ENCODE measurements at regions not wholly inside any gene's neighbourhood (a gene's known extent, or its start where the extent isn't known, plus 50 kb on each side); places are given as distances from the start of the nearest gene placed in this dataset.
A peak's percentile ranks its signal among the peaks of the same experiment; 100 is the strongest.
"Not testable (repeated sequence)": the region's sequence is repeated elsewhere in the genome, so short reads cannot be mapped to it uniquely, and the experiment has no call there.

GRCh38 chrX:140163371-140164159, 198.2 kb upstream of the CXorf66 start:
- DNase-seq: no peak

- no peak for DNase-seq
These were observed 192.3 kb upstream of the CXorf66 start for GRCh38 chrX:140157611-140158010.

GRCh38 chrX:140157143-140157542, 191.8 kb upstream of the CXorf66 start:
- no peak for DNase-seq

- DNase-seq: no peak
These were observed 186.0 kb upstream of the CXorf66 start for GRCh38 chrX:140151316-140151715.

GRCh38 chrX:140149761-140150160, 184.4 kb upstream of the CXorf66 start:
- no peak for DNase-seq

GRCh38 chrX:140141444-140142029, 176.2 kb upstream of the CXorf66 start:
- peak; percentile 14 for DNase-seq

GRCh38 chrX:140138492-140138891, 173.2 kb upstream of the CXorf66 start:
- not testable (repeated sequence) for DNase-seq

GRCh38 chrX:140138065-140138464, 172.7 kb upstream of the CXorf66 start:
- not testable (repeated sequence) for DNase-seq

GRCh38 chrX:140132937-140133336, 167.6 kb upstream of the CXorf66 start:
- DNase-seq: no peak

GRCh38 chrX:140123446-140123845, 158.1 kb upstream of the CXorf66 start:
- DNase-seq: no peak

- DNase-seq: not testable (repeated sequence)
These were observed 148.7 kb upstream of the CXorf66 start for GRCh38 chrX:140114059-140114458.

- no peak for DNase-seq
These were observed 144.8 kb upstream of the CXorf66 start for GRCh38 chrX:140110081-140110650.

- DNase-seq: no peak
These were observed 139.4 kb upstream of the CXorf66 start for GRCh38 chrX:140104760-140105159.

GRCh38 chrX:140099221-140099620, 133.9 kb upstream of the CXorf66 start:
- DNase-seq: no peak

- no peak for DNase-seq
These were observed 126.8 kb upstream of the CXorf66 start for GRCh38 chrX:140092121-140092520.

- peak; percentile 2 for DNase-seq
These were observed 126.0 kb upstream of the CXorf66 start for GRCh38 chrX:140091125-140091886.

GRCh38 chrX:140090800-140091124, 125.4 kb upstream of the CXorf66 start:
- no peak for DNase-seq

- DNase-seq: no peak
These were observed 123.1 kb upstream of the CXorf66 start for GRCh38 chrX:140088438-140088837.

- no peak for DNase-seq
These were observed 122.6 kb upstream of the CXorf66 start for GRCh38 chrX:140087875-140088274.

GRCh38 chrX:140086691-140087090, 121.4 kb upstream of the CXorf66 start:
- no peak for DNase-seq

- not testable (repeated sequence) for DNase-seq
These were observed 109.5 kb upstream of the CXorf66 start for GRCh38 chrX:140074851-140075250.

GRCh38 chrX:140071037-140071436, 105.7 kb upstream of the CXorf66 start:
- no peak for DNase-seq

- DNase-seq: peak; percentile 63
These were observed 100.8 kb upstream of the CXorf66 start for GRCh38 chrX:140065961-140066662.
